MM.1S (cell line): ENCODE measurements at regions not wholly inside any gene's neighbourhood (a gene's known extent, or its start where the extent isn't known, plus 50 kb on each side); places are given as distances from the start of the nearest gene placed in this dataset.

Source experiments
- DNase-seq: peaks from one replicate; pipeline ENCODE4 v3.0.0-alpha.2; 2015
- H2AFZ ChIP-seq: fragments of 300-600 bp; sonication (generic); 2 replicates; pipeline ENCODE4 v1.6.0; 2016; ENCODE audit warnings: antibody characterized with exemption, low read length
- H3F3A ChIP-seq: fragments of 300-600 bp; sonication (generic); 2 replicates; pipeline ENCODE4 v1.6.1; 2016; ENCODE audit warnings: mild to moderate bottlenecking, antibody characterized with exemption, low read length, moderate library complexity, mixed read lengths; ENCODE audit not compliant: insufficient read depth
- H3K27ac ChIP-seq: fragments of 300-600 bp; sonication (generic); 2 replicates; pipeline ENCODE4 v1.5.1; 2016; ENCODE audit warnings: mild to moderate bottlenecking, low read length
- H3K27me3 ChIP-seq: fragments of 300-600 bp; sonication (generic); replicated peaks from 2 replicates; pipeline ENCODE4 v1.6.0; 2016; ENCODE audit warnings: low read length; ENCODE audit not compliant: insufficient read depth
- H3K36me3 ChIP-seq: fragments of 300-600 bp; sonication (generic); replicated peaks from 2 replicates; pipeline ENCODE4 v1.6.1; 2016; ENCODE audit warnings: mild to moderate bottlenecking, low read length, mixed read lengths; ENCODE audit not compliant: insufficient read depth
- H3K4me1 ChIP-seq: fragments of 300-600 bp; sonication (generic); 2 replicates; pipeline ENCODE4 v1.6.1; 2016; ENCODE audit warnings: low read length, mixed read lengths
- H3K4me2 ChIP-seq: fragments of 300-600 bp; sonication (generic); 2 replicates; pipeline ENCODE4 v1.6.0; 2016; ENCODE audit warnings: low read depth, low read length
- H3K4me3 ChIP-seq: fragments of 300-600 bp; sonication (generic); 2 replicates; pipeline ENCODE4 v1.5.1; 2016; ENCODE audit warnings: low read length, mixed read lengths
- H3K79me2 ChIP-seq: fragments of 300-600 bp; sonication (generic); 2 replicates; pipeline ENCODE4 v1.6.1; 2016; ENCODE audit warnings: mixed run types, low read length, mixed read lengths
- H3K9ac ChIP-seq: fragments of 300-600 bp; sonication (generic); 2 replicates; pipeline ENCODE4 v1.6.1; 2016; ENCODE audit warnings: low read length, mixed read lengths
- H3K9me2 ChIP-seq: fragments of 300-600 bp; sonication (generic); replicated peaks from 2 replicates; pipeline ENCODE4 v1.6.1; 2016; ENCODE audit warnings: mild to moderate bottlenecking, low read length, mixed read lengths; ENCODE audit not compliant: insufficient read depth
- H3K9me3 ChIP-seq: fragments of 300-600 bp; sonication (generic); replicated peaks from 2 replicates; pipeline ENCODE4 v1.6.1; 2016; ENCODE audit warnings: mild to moderate bottlenecking, low read length, mixed read lengths; ENCODE audit not compliant: insufficient read depth
- H4K20me1 ChIP-seq: fragments of 300-600 bp; sonication (generic); 2 replicates; pipeline ENCODE4 v1.6.1; 2016; ENCODE audit warnings: mild to moderate bottlenecking, low read length, moderate library complexity, mixed read lengths; ENCODE audit not compliant: insufficient read depth
- EZH2 ChIP-seq: fragments of 300-600 bp; sonication (generic); optimal IDR thresholded peaks from 2 replicates; pipeline ENCODE3; 2017; ENCODE audit warnings: low read depth, mild to moderate bottlenecking, antibody characterized with exemption, low read length, mixed read lengths
- EZH2phosphoT487 ChIP-seq: fragments of 300-600 bp; sonication (generic); IDR thresholded peaks from 2 replicates; pipeline ENCODE4 v1.6.1; 2018; ENCODE audit warnings: antibody characterized with exemption, low read length
- TF ChIP-seq, protein P1 (sequence below): fragments of 300-600 bp; sonication (generic); IDR thresholded peaks from 2 replicates; pipeline ENCODE4 v1.5.1; 2016; ENCODE audit warnings: antibody characterized with exemption, low read length, mixed read lengths

- no peak for DNase-seq
- no peak overlapping the region for H2AFZ ChIP-seq
These were observed 249.0 kb upstream of the SALL1 start for GRCh38 chr16:51399908-51400670.

DNA sequence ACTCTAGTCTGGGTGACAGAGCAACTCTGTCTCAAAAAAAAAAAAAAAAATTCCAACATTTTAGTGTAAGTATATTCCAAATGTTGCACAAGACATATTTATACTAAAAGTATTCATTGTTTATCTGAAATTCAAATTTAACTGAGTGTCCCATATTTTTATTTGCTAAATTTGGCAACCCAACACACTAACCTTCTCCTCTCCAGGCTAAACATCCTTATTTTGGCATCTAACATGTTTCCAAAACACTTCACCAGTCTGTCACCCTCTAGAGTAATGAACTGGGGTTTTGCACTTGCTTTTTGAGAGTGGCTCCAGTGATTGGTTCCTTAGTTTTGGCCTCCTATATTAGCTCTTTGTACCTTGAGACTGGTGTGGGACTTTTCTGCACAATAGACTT lies 243.4 kb upstream of the SALL1 start:
- Histone ChIP-seq H3K79me2 (no peaks in the 10 kb centered on the region), H3K4me3 (no peak overlapping the region), H3K4me2 (no peak overlapping the region), H4K20me1 (no peaks in the 10 kb centered on the region), H3K36me3 (no peaks in the 10 kb centered on the region), H2AFZ (no peak overlapping the region), H3K27ac (no peak overlapping the region), H3K27me3 (no peaks in the 10 kb centered on the region), H3K9me3 (no peaks in the 10 kb centered on the region), H3F3A (no peaks in the 10 kb centered on the region), H3K9me2 (no peaks in the 10 kb centered on the region), H3K4me1 (no peaks in the 10 kb centered on the region), H3K9ac (no peak overlapping the region)
- no peak for DNase-seq
- TF ChIP-seq, protein P1, sequence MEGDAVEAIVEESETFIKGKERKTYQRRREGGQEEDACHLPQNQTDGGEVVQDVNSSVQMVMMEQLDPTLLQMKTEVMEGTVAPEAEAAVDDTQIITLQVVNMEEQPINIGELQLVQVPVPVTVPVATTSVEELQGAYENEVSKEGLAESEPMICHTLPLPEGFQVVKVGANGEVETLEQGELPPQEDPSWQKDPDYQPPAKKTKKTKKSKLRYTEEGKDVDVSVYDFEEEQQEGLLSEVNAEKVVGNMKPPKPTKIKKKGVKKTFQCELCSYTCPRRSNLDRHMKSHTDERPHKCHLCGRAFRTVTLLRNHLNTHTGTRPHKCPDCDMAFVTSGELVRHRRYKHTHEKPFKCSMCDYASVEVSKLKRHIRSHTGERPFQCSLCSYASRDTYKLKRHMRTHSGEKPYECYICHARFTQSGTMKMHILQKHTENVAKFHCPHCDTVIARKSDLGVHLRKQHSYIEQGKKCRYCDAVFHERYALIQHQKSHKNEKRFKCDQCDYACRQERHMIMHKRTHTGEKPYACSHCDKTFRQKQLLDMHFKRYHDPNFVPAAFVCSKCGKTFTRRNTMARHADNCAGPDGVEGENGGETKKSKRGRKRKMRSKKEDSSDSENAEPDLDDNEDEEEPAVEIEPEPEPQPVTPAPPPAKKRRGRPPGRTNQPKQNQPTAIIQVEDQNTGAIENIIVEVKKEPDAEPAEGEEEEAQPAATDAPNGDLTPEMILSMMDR: no peak
- TF ChIP-seq EZH2 (no peak), EZH2phosphoT487 (no peak)

More at GRCh38 chr16:51399908-51400670, 249.0 kb upstream of the SALL1 start:
- H3K9me2 ChIP-seq: no peaks in the 10 kb centered on the region
- H3K4me2 ChIP-seq: no peak overlapping the region
- TF ChIP-seq EZH2 (no peak), EZH2phosphoT487 (no peak)
- TF ChIP-seq, protein P1: no peak
- no peak overlapping the region for H3K9ac ChIP-seq
- no peaks in the 10 kb centered on the region for H3K4me1 ChIP-seq
- no peak overlapping the region for H3K27ac ChIP-seq
- H4K20me1 ChIP-seq: no peaks in the 10 kb centered on the region
- no peaks in the 10 kb centered on the region for H3K79me2 ChIP-seq
- H3K27me3 ChIP-seq: no peaks in the 10 kb centered on the region
- H3K4me3 ChIP-seq: no peak overlapping the region
- no peaks in the 10 kb centered on the region for H3K9me3 ChIP-seq
- H3K36me3 ChIP-seq: no peaks in the 10 kb centered on the region
- H3F3A ChIP-seq: no peaks in the 10 kb centered on the region

- Histone ChIP-seq H3K4me2 (no peak overlapping the region), H3K27me3 (no peaks in the 10 kb centered on the region), H3K4me1 (no peaks in the 10 kb centered on the region), H3K9me2 (no peaks in the 10 kb centered on the region), H2AFZ (no peak overlapping the region), H3K36me3 (no peaks in the 10 kb centered on the region), H3K9me3 (no peaks in the 10 kb centered on the region), H4K20me1 (no peaks in the 10 kb centered on the region), H3K79me2 (no peaks in the 10 kb centered on the region), H3K4me3 (no peak overlapping the region), H3K9ac (no peak overlapping the region), H3F3A (no peaks in the 10 kb centered on the region), H3K27ac (no peak overlapping the region)
- TF ChIP-seq, protein P1: no peak
- no peak for TF ChIP-seq EZH2
- no peak for TF ChIP-seq EZH2phosphoT487
- no peak for DNase-seq
These were observed 242.4 kb upstream of the SALL1 start for GRCh38 chr16:51393381-51394005.
